B cell (primary cell): ENCODE measurements at regions not wholly inside any gene's neighbourhood (a gene's known extent, or its start where the extent isn't known, plus 50 kb on each side); places are given as distances from the start of the nearest gene placed in this dataset.

ENCODE experiments used
- ATAC-seq: fragments of 200-7000 bp; cut with Tn5 transposase; one replicate; pipeline ENCODE4 v1.10.0; 2021; ENCODE audit warnings: low read depth, mild to moderate bottlenecking, moderate number of reproducible peaks, moderate library complexity
- CTCF ChIA-PET: fragments of 350-600 bp; sonication (Branson Sonifier 250); formaldehyde crosslinking; loops from one replicate; lab custom pipeline; 2021; ENCODE audit warnings: antibody characterized with exemption, inconsistent platforms; lab: Charles Lee
- POLR2A ChIA-PET: fragments of 350-600 bp; sonication (Branson Sonifier 250); formaldehyde crosslinking; loops from one replicate; lab custom pipeline; 2021; ENCODE audit warnings: antibody characterized with exemption; lab: Charles Lee
- DNase-seq: peaks from one replicate; pipeline ENCODE4 v3.0.0; 2013
- H2AFZ ChIP-seq: 2 replicates; pipeline ENCODE4 v1.6.1; 2012; ENCODE audit warnings: mild to moderate bottlenecking, low read depth, low read length; ENCODE audit not compliant: insufficient read depth, poor library complexity, severe bottlenecking
- H3K27ac ChIP-seq, 2 donors: 1 replicate in 1 of 2; 2 replicates in 1 of 2; pipeline ENCODE4 v1.5.1; 2012 to 2013; ENCODE audit warnings: low read length in 2 of 2, mild to moderate bottlenecking in 2 of 2, moderate library complexity in 1 of 2
- H3K27me3 ChIP-seq, 4 experiments: fragments of 200-600 bp in 1 of 4; sonication (generic) in 1 of 4; replicated peaks in 1 of 4; 1 replicate in 2 of 4; 2 replicates in 2 of 4; pipeline versions ENCODE4 v1.6.1 to v1.7.0; 2013 to 2016; ENCODE audit warnings: low read length in 3 of 4, mild to moderate bottlenecking in 2 of 4, mixed read lengths in 1 of 4, moderate library complexity in 1 of 4; ENCODE audit not compliant: insufficient read depth in 4 of 4, control insufficient read depth in 3 of 4; ENCODE audit errors: control extremely low read depth in 1 of 4
- H3K36me3 ChIP-seq, 2 experiments: replicated peaks in 1 of 2; 1 replicate in 1 of 2; 2 replicates in 1 of 2; pipeline versions ENCODE4 v1.6.1 to v1.7.1; 2013; ENCODE audit warnings: low read length in 1 of 2; ENCODE audit not compliant: insufficient read depth in 2 of 2, control insufficient read depth in 1 of 2; ENCODE audit errors: control extremely low read depth in 1 of 2, extremely low read depth in 1 of 2
- H3K4me1 ChIP-seq, 2 donors: fragments of 200-600 bp in 1 of 2; sonication (generic) in 1 of 2; 1 replicate in 1 of 2; 2 replicates in 1 of 2; pipeline versions ENCODE4 v1.5.1 to v1.6.1; 2013 to 2017; ENCODE audit warnings: low read length in 2 of 2; ENCODE audit not compliant: control insufficient read depth in 2 of 2, insufficient read depth in 2 of 2
- H3K4me2 ChIP-seq: replicated peaks from 2 replicates; pipeline ENCODE3; 2012; ENCODE audit warnings: mild to moderate bottlenecking, low read depth, low read length; ENCODE audit not compliant: poor library complexity, severe bottlenecking
- H3K4me3 ChIP-seq, 5 experiments: fragments of 200-600 bp in 1 of 5; sonication (generic) in 1 of 5; 1 replicate in 3 of 5; 2 replicates in 2 of 5; pipeline versions ENCODE4 v1.5.1 to v1.7.0; 2011 to 2016; ENCODE audit warnings: low read length in 4 of 5, mild to moderate bottlenecking in 4 of 5, low read depth in 2 of 5, control low read depth in 1 of 5, moderate library complexity in 1 of 5; ENCODE audit not compliant: insufficient read depth in 1 of 5; ENCODE audit errors: control extremely low read depth in 1 of 5, extremely low read depth in 1 of 5
- H3K79me2 ChIP-seq: fragments of 200-600 bp; sonication (generic); one replicate; pipeline ENCODE4 v1.6.0; 2016; ENCODE audit warnings: low read length; ENCODE audit not compliant: control insufficient read depth, insufficient read depth
- H3K9ac ChIP-seq: fragments of 200-600 bp; sonication (generic); 2 replicates; pipeline ENCODE4 v1.6.1; 2017; ENCODE audit warnings: mild to moderate bottlenecking, low read length, moderate library complexity
- H3K9me3 ChIP-seq, 3 donors: one replicate each; pipeline versions ENCODE4 v1.6.1 to v1.7.1; 2013; ENCODE audit warnings: low read length in 2 of 3; ENCODE audit not compliant: control insufficient read depth in 2 of 3, insufficient read depth in 1 of 3; ENCODE audit errors: control extremely low read depth in 1 of 3
- H4K20me1 ChIP-seq: 2 replicates; pipeline ENCODE4 v1.6.0; 2012; ENCODE audit warnings: mild to moderate bottlenecking, low read length; ENCODE audit not compliant: insufficient read depth, control insufficient read depth, poor library complexity, severe bottlenecking
- H3K27ac Mint-ChIP-seq: one replicate; pipeline ENCODE4 v1.8.0; 2021; ENCODE audit warnings: mixed read lengths
- H3K27me3 Mint-ChIP-seq: one replicate; pipeline ENCODE4 v1.8.0; 2021; ENCODE audit warnings: mixed read lengths
- H3K4me1 Mint-ChIP-seq: one replicate; pipeline ENCODE4 v1.8.0; 2021; ENCODE audit warnings: mixed read lengths
- H3K4me3 Mint-ChIP-seq: one replicate; pipeline ENCODE4 v1.8.0; 2021; ENCODE audit warnings: mixed read lengths
- H3K9me3 Mint-ChIP-seq: one replicate; pipeline ENCODE4 v1.8.0; 2022; ENCODE audit warnings: mixed read lengths; ENCODE audit not compliant: insufficient read depth
- CTCF ChIP-seq: fragments of 200-600 bp; IDR thresholded peaks from one replicate; pipeline ENCODE4 v1.8.0; 2022; ENCODE audit warnings: antibody characterized with exemption, mild to moderate bottlenecking
- EZH2 ChIP-seq: IDR thresholded peaks from 2 replicates; pipeline ENCODE4 v1.6.1; 2012; ENCODE audit warnings: borderline replicate concordance, low read depth, mild to moderate bottlenecking, moderate library complexity, low read length; ENCODE audit not compliant: insufficient read depth, poor library complexity, severe bottlenecking
- WGBS: methylation state at CpG from one replicate; pipeline ENCODE4 v1.1.5; 2013; ENCODE audit warnings: missing lambda C conversion rate; ENCODE audit not compliant: insufficient coverage; 5-methylcytosine and 5-hydroxymethylcytosine counted together
- intact Hi-C: fragments of 100-400 bp; cut with micrococcal nuclease; formaldehyde crosslinking; loops from one replicate; pipeline ENCODE4 v1.10.0; 2022

- POLR2A ChIA-PET = no interaction called here
- peaks cover 32% of the 10 kb centered on the region for H3K27me3 Mint-ChIP-seq
- TF ChIP-seq CTCF (no peak), EZH2 (no peak)
Measured at GRCh38 chr1:239997160-239997514, 94.5 kb upstream of the FMN2 start.

DNA sequence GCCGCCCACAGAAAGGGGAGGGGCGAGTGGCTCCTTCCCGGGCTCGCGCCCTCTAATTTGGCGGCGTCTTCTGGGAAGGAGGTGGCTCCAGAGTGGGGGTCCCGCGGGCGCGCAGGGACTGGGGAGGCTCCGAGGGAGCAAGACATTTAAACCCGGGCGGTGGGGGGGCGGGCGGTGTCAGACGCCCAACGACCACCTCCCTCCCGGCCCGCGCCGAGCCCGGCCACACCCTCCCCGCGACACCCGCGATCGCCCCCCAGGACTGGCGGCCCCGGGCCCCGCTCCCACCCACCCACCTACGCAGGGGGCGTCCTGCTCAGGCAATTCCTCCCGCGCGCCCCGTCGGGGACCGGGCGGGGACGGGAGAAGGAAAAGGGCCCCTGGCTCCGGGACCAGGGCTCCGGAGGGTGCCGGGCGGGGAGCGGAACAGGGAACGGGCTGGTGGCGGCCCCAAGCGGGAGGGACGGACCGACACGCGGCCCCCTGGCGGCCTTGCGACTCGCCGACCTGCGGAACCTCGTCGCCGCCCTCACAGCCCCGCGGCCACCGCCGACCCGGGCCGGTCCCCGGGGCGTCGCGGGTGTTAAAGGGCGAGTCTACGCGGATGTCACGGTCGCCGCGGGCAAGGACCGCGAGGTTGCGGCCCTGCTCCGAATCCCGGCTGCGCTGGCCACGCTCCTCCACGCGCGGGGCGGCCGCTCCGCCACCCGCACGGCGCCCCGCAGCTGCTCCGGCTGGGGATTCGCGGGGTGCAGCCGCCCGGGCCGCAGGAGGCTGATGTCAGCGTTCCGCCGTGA lies 94.0 kb upstream of the FMN2 start:
- Histone ChIP-seq H3K4me3 (no peak overlapping the region), H2AFZ (no peak overlapping the region), H3K4me1 (no peaks in the 10 kb centered on the region), H3K27me3 (peaks cover 0 to 14% (median 3%) of the 10 kb centered on the region in 4 experiments), H3K9ac (no peak overlapping the region), H3K36me3 (no peaks in the 10 kb centered on the region), H3K79me2 (no peaks in the 10 kb centered on the region), H3K27ac (no peak overlapping the region), H3K9me3 (peaks cover 0 to 7% (median 1%) of the 10 kb centered on the region in 3 donors), H3K4me2 (peak overlapping the region; percentile 30), H4K20me1 (no peaks in the 10 kb centered on the region)
- 11% methylated on average over 96 of the region's 104 CpGs for WGBS
- ChIA-PET CTCF (no interaction called here), POLR2A (no interaction called here)
- no peaks in the 10 kb centered on the region for H3K9me3 Mint-ChIP-seq
- H3K4me3 Mint-ChIP-seq = peak overlapping the region; percentile 24
- intact Hi-C loops = no loop called here
- H3K27me3 Mint-ChIP-seq = peaks cover 32% of the 10 kb centered on the region
- TF ChIP-seq CTCF (no peak), EZH2 (no peak)
- H3K4me1 Mint-ChIP-seq = peaks cover 2% of the 10 kb centered on the region
- DNase-seq = no peak
- ATAC-seq = no peak
- no peak overlapping the region for H3K27ac Mint-ChIP-seq

More at GRCh38 chr1:239997160-239997514, 94.5 kb upstream of the FMN2 start:
- Histone ChIP-seq H4K20me1 (no peaks in the 10 kb centered on the region), H3K27ac (no peak overlapping the region), H3K9me3 (peaks cover 0 to 7% (median 1%) of the 10 kb centered on the region in 3 donors), H3K36me3 (no peaks in the 10 kb centered on the region), H3K4me2 (peak overlapping the region; percentile 30), H3K4me1 (no peaks in the 10 kb centered on the region), H3K79me2 (no peaks in the 10 kb centered on the region), H3K4me3 (no peak overlapping the region), H3K27me3 (peaks cover 0 to 14% (median 3%) of the 10 kb centered on the region in 4 experiments), H2AFZ (no peak overlapping the region), H3K9ac (no peak overlapping the region)
- Mint-ChIP-seq H3K9me3 (no peaks in the 10 kb centered on the region), H3K4me1 (peaks cover 2% of the 10 kb centered on the region), H3K4me3 (peak overlapping the region; percentile 24), H3K27ac (no peak overlapping the region)
- intact Hi-C loops = no loop called here
- ATAC-seq = no peak
- CTCF ChIA-PET = no interaction called here
- DNase-seq = no peak
- 82% methylated on average over 5 of the region's 6 CpGs for WGBS
